GM19455 (cell line): ENCODE measurements at regions not wholly inside any gene's neighbourhood (a gene's known extent, or its start where the extent isn't known, plus 50 kb on each side); places are given as distances from the start of the nearest gene placed in this dataset.

Source experiments
- ATAC-seq: cut with Tn5 transposase; IDR thresholded peaks from one replicate; pipeline ENCODE4 v1.9.1; 2021; ENCODE audit not compliant: unreplicated experiment

DNA sequence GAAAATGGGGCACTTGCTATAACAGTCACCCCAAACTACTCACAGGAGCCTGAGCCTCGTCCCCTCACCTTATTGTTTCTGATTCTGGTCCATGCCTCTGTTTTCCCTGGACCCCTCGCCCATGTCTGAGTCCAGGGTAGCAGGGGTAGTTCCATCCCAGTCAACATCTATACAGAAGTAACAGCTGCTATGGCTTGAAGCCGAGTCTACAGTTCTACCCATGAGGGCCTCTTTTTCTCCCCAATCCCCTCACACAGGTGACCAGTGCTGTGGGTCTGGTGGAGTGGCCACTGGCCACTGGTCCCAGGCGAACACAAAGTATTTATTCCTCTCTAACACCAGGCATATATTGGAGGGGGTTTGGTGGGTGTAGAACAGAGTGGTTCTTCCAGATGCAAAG is 116.4 kb downstream of the ZNF280B start:
- no peak for ATAC-seq

DNA sequence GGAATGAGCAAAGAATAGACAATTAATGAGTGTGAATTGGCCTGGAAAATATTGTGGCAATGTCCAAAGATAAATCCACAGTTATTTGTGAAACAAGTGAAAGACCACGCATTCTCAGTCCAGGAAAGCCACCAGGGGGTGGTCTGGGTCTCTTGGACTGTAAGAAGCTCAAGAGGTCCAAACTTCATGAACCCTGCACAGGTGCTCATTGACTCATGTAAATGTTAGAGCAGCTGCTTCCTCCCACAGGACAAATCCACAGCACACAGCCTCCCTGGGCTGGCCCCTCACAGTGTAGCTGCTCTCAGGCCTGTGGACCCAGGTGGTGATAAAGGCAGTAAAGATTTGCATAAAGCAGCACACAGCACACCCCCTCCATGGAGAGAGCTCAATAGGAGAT is 114.0 kb downstream of the ZNF280B start:
- no peak for ATAC-seq

DNA sequence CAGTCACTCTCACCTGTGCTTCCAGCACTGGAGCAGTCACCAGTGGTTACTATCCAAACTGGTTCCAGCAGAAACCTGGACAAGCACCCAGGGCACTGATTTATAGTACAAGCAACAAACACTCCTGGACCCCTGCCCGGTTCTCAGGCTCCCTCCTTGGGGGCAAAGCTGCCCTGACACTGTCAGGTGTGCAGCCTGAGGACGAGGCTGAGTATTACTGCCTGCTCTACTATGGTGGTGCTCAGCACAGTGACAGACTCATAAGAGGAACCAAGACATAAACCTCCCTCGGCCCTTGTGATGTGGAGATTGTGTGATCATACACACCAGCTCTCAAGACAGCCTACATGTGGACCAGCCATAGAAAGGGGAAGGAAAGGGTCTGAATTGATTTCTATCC is 113.3 kb downstream of the ZNF280B start:
- ATAC-seq = no peak

DNA sequence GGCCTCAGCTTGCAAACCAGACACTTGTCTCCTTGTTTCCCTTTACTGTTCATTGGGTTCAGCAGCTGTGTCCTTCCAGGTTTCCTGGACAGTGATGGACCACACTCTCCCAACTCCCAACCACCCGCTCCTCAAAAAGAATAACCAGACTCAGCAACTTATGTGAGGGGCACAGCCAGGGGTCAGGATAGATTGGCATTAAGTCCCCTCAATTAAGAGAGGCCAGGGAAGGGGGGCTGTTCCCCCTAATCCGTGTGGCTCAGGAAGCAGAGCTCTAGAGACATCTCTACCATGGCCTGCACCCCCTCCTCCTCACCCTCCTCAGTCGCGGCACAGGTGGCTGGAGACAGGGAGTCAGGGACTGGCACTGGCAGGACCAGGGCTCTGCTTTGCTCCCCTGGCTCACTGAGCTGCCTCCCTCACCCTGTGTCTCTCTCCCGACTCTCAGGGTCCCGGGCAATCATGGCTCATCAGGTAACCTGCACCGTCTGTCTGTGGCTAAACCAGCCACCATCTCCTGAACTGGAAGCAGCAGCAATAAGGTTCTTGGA is 111.7 kb downstream of the ZNF280B start:
- no peak for ATAC-seq

- ATAC-seq = no peak
These were observed 111.2 kb downstream of the ZNF280B start for GRCh38 chr22:22397292-22397870.

GRCh38 chr22:22397875-22398524 is 110.5 kb downstream of the ZNF280B start:
- no peak for ATAC-seq

GRCh38 chr22:22398530-22399327 is 109.8 kb downstream of the ZNF280B start:
- ATAC-seq = no peak

DNA sequence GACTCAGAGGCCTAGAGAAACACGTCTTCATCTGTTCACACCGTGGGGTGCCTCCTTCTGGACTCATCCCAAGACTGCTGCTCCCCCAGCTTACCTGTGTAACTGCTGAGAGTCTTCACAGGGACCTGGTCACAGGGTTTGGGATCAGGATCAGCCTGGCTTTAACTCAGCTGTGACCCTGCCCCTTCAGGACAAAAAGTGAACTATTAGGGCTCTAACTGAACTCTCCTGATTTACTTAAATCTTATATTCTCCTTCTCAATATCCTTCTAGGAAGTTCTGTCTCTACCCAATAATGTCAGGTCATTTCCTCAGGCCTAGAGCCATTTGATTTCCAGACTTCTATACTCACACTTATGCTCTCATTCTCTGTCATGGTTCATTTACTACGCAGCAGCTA is 108.4 kb downstream of the ZNF280B start:
- no peak for ATAC-seq

- no peak for ATAC-seq
These were observed 107.6 kb downstream of the ZNF280B start for GRCh38 chr22:22400964-22401363.

DNA sequence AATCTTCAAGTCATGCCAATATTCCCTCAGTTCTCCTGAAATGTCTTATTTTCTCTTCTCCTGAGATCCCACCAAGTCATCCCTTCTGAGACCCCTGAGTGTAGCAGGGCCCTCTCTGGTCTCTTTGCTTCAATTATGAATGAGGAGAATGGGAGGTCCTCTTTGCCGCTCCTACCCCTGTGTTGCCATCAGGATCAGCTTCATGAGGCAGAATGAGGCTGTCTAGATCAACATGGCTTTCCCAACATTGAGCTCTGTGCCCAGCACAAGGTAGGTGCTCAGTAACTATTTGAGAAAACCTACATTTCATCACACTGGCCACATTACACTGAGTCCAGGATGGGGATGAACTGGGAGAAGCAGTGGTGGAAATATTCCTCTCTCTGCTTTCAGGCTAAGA is 107.2 kb downstream of the ZNF280B start:
- no peak for ATAC-seq

- no peak for ATAC-seq
These were observed 105.2 kb downstream of the ZNF280B start for GRCh38 chr22:22403306-22403705.

DNA sequence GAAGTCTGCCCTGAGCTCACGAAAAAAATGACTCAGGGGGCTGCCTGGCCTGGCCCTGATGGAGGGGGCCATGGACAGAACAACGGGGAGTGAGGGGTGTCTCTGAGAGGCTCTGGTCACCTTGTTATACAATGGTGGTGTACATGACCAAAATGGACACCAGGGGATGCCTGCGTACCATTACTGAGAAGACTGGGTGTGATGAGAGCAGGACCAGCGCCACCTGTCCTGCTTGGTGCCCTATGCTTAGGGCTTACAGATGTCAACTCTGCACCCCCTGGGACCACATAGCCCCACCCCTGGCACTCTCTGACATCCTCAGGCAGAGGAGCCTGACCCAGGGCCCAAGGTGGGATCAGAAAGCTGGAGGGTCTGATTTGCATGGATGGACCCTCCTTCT is 104.8 kb downstream of the ZNF280B start:
- ATAC-seq = no peak

DNA sequence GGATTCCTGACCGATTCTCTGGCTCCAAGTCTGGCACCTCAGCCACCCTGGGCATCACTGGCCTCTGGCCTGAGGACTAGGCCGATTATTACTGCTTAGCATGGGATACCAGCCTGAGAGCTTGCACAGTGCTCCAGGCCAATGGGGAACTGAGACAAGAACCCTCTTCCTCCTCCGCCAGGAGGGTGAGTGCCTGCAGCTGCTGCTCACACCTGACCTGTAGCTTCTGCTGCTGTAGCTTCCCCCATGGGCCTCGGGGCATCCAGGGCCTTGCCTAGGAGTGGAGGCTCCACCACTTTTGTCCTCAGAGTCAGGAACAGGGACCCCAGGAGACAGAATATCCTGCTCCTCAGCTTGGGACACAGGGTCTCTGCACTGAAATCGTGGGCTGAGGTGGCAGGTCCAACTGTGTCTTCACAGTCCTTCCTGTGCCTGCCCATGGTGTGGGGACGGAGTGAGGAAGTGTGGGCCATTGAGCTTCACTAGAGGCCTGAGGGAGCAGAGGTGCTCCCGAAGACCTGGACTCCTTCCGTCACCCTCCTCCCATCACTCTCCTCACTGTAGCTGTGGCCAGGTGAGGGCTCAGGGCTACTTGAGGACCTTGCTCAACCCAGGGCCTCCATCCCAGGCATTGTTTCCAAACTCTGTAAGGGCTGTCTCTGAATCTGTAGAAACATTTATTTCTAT is 103.8 kb downstream of the ZNF280B start:
- ATAC-seq = no peak

GRCh38 chr22:22406445-22407027 is 102.0 kb downstream of the ZNF280B start:
- no peak for ATAC-seq

DNA sequence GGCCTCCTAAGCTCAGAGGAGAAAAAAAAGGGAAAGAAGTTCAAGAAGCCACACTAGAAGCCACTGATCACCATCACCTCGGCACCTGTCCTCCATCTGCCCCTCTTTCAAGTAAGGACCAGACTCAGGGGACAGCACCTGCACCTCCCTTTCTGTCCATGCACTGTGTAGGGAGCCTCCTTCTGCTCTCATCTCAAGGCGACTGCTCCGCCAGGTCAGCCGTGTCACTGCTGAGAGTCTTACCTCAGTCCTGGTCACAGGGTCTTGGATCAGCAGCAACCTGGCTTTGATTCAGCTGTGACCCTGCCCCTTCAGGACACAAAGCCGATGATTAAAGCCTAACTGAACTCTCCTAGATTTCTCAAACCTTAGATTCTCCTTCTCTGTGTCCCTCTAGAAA is 101.5 kb downstream of the ZNF280B start:
- ATAC-seq = no peak

DNA sequence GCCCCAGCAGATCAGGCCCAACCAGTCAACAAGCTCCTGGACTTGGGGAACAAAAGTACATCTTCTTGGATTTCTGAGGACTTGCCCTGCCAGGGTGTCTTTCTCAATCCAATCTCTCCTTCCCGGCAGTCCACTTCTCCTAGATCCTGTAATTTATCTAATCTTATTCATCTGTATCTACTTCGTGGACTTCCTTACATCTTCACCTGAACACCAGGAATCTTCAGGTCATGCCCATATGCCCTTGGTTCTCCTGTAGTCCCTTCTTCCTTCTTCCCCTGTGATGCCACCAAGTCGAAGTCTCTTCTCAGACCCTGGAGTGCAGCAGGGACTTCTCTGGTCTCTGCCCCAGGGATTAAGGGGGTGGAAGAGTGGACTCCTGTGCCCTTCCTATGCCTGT is 100.3 kb downstream of the ZNF280B start:
- no peak for ATAC-seq

GRCh38 chr22:22408731-22409696 is 99.5 kb downstream of the ZNF280B start:
- no peak for ATAC-seq

DNA sequence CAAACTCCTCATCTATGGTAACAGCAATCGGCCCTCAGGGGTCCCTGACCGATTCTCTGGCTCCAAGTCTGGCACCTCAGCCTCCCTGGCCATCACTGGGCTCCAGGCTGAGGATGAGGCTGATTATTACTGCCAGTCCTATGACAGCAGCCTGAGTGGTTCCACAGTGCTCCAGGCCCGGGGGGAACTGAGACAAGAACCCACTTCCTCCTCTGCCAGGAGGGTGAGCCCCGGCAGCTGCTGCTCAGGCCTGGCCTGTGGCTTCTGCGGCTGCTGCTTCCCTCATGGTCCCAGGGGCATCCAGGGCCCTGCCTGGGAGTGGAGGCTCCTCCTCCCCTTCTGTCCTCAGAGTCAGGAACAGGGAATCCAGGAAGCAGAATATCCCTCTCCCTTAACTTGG is 98.4 kb downstream of the ZNF280B start:
- no peak for ATAC-seq

GRCh38 chr22:22410677-22411076 is 97.9 kb downstream of the ZNF280B start:
- ATAC-seq = no peak

DNA sequence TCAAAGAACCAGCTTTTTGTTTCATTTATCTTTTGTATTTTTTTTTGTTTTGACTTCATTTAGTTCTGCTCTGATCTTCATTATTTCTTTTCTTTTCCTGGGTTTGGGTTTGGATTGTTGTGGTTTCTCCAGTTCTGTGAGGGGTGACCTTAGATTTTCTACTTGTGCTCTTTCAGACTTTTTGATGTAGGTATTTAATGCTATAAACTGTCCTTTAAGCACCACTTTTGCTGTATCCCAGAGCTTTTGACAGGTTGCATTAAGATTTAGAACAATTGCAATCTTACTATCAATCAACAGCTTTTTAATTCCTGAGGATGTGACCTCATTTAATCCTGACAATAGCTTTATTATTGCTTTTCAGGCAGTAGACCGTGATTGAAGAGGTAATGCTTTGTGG is 94.3 kb downstream of the ZNF280B start:
- ATAC-seq = no peak
